ENCODE measurements at regions not wholly inside any gene's neighbourhood (a gene's known extent, or its start where the extent isn't known, plus 50 kb on each side); places are given as distances from the start of the nearest gene placed in this dataset.

GRCh38 chr14:58985786-58986185, 202.7 kb upstream of the DAAM1 start:
- Histone ChIP-seq H3K36me3 (ENCODE audit: insufficient read depth, low read length) (no peaks in the 10 kb centered on the region), H3K9ac (ENCODE audit: low read length) (no peak overlapping the region), H3F3A (ENCODE audit: insufficient read depth, low read length, poor library complexity, severe bottlenecking) (no peaks in the 10 kb centered on the region), H3K4me3 (ENCODE audit: low read length) (no peak overlapping the region), H3K27me3 (ENCODE audit: insufficient read depth, low read depth, low read length) (no peaks in the 10 kb centered on the region), H3K9me2 (ENCODE audit: insufficient read depth, low read length) (no peaks in the 10 kb centered on the region), H4K20me1 (ENCODE audit: insufficient read depth) (no peaks in the 10 kb centered on the region), H3K4me2 (ENCODE audit: low read length) (no peak overlapping the region), H2AFZ (ENCODE audit: low read depth, low read length) (no peak overlapping the region), H3K9me3 (ENCODE audit: low read length) (no peaks in the 10 kb centered on the region), H3K27ac (ENCODE audit: low read length) (no peak overlapping the region), H3K79me2 (replicated peaks; ENCODE audit: insufficient read depth, low read length) (no peaks in the 10 kb centered on the region)
- TF ChIP-seq EZH2 (IDR thresholded peaks at IDR 0.05; ENCODE audit: borderline replicate concordance, insufficient read depth, low read length, poor library complexity, severe bottlenecking) (no peak), CTCF (IDR thresholded peaks at IDR 0.05; ENCODE audit: poor library complexity, severe bottlenecking) (no peak), POLR2AphosphoS5 (IDR thresholded peaks at IDR 0.05) (no peak), REST (IDR thresholded peaks at IDR 0.05; ENCODE audit: borderline replicate concordance) (no peak), EP300 (conservative IDR thresholded peaks at IDR 0.05; ENCODE audit: poor library complexity, severe bottlenecking) (no peak), RAD21 (conservative IDR thresholded peaks at IDR 0.05) (no peak), TAF1 (IDR thresholded peaks at IDR 0.05; ENCODE audit: low read depth) (no peak), SMC3 (conservative IDR thresholded peaks at IDR 0.05; ENCODE audit: poor library complexity) (no peak), MXI1 (conservative IDR thresholded peaks at IDR 0.05; ENCODE audit: poor library complexity, severe bottlenecking) (no peak)

GRCh38 chr14:58987591-58987990, 200.9 kb upstream of the DAAM1 start:
- Histone ChIP-seq H3F3A (ENCODE audit: insufficient read depth, low read length, poor library complexity, severe bottlenecking) (no peaks in the 10 kb centered on the region), H3K9me2 (ENCODE audit: insufficient read depth, low read length) (no peaks in the 10 kb centered on the region), H2AFZ (ENCODE audit: low read depth, low read length) (no peak overlapping the region), H3K36me3 (ENCODE audit: insufficient read depth, low read length) (no peaks in the 10 kb centered on the region), H3K27ac (ENCODE audit: low read length) (no peak overlapping the region), H3K27me3 (ENCODE audit: insufficient read depth, low read depth, low read length) (no peaks in the 10 kb centered on the region), H3K9ac (ENCODE audit: low read length) (no peak overlapping the region), H3K9me3 (ENCODE audit: low read length) (no peaks in the 10 kb centered on the region), H3K79me2 (replicated peaks; ENCODE audit: insufficient read depth, low read length) (no peaks in the 10 kb centered on the region), H3K4me3 (ENCODE audit: low read length) (no peak overlapping the region), H3K4me2 (ENCODE audit: low read length) (no peak overlapping the region), H4K20me1 (ENCODE audit: insufficient read depth) (no peaks in the 10 kb centered on the region)
- no peak for TF ChIP-seq RAD21 (conservative IDR thresholded peaks at IDR 0.05)
- no peak for TF ChIP-seq CTCF (IDR thresholded peaks at IDR 0.05; ENCODE audit: poor library complexity, severe bottlenecking)
- TF ChIP-seq POLR2AphosphoS5 (IDR thresholded peaks at IDR 0.05): no peak
- no peak for TF ChIP-seq EZH2 (IDR thresholded peaks at IDR 0.05; ENCODE audit: borderline replicate concordance, insufficient read depth, low read length, poor library complexity, severe bottlenecking)
- no peak for TF ChIP-seq TAF1 (IDR thresholded peaks at IDR 0.05; ENCODE audit: low read depth)
- TF ChIP-seq SMC3 (conservative IDR thresholded peaks at IDR 0.05; ENCODE audit: poor library complexity): no peak
- no peak for TF ChIP-seq REST (IDR thresholded peaks at IDR 0.05; ENCODE audit: borderline replicate concordance)
- no peak for TF ChIP-seq MXI1 (conservative IDR thresholded peaks at IDR 0.05; ENCODE audit: poor library complexity, severe bottlenecking)
